HG03135 (cell line): ENCODE measurements at regions not wholly inside any gene's neighbourhood (a gene's known extent, or its start where the extent isn't known, plus 50 kb on each side); places are given as distances from the start of the nearest gene placed in this dataset.
A peak's percentile ranks its signal among the peaks of the same experiment; 100 is the strongest.

Source experiments
- ATAC-seq: cut with Tn5 transposase; IDR thresholded peaks from one replicate; pipeline ENCODE4 v1.9.1; 2021; ENCODE audit warnings: mild to moderate bottlenecking, moderate library complexity; ENCODE audit not compliant: unreplicated experiment

- no peak for ATAC-seq
Observed at GRCh38 chr21:17987382-17988101, 168.4 kb upstream of the C21orf91 start.

- ATAC-seq: no peak
Observed at GRCh38 chr21:17981060-17981740, 162.0 kb upstream of the C21orf91 start.

- no peak for ATAC-seq
Observed at GRCh38 chr21:17979763-17980162, 160.6 kb upstream of the C21orf91 start.

GRCh38 chr21:17978895-17979294 is 159.7 kb upstream of the C21orf91 start:
- ATAC-seq: no peak

- ATAC-seq: no peak
Observed at GRCh38 chr21:17976691-17977090, 157.5 kb upstream of the C21orf91 start.

GRCh38 chr21:17976139-17976538 is 157.0 kb upstream of the C21orf91 start:
- no peak for ATAC-seq

GRCh38 chr21:17967319-17967718 is 148.2 kb upstream of the C21orf91 start:
- ATAC-seq: no peak

GRCh38 chr21:17964716-17965115 is 145.6 kb upstream of the C21orf91 start:
- ATAC-seq: no peak

- ATAC-seq: no peak
Observed at GRCh38 chr21:17964199-17964598, 145.0 kb upstream of the C21orf91 start.

- no peak for ATAC-seq
Observed at GRCh38 chr21:17950591-17950990, 131.4 kb upstream of the C21orf91 start.

- no peak for ATAC-seq
Observed at GRCh38 chr21:17949421-17949820, 130.3 kb upstream of the C21orf91 start.

GRCh38 chr21:17947531-17947930 is 128.4 kb upstream of the C21orf91 start:
- no peak for ATAC-seq

- ATAC-seq: no peak
Observed at GRCh38 chr21:17931080-17931479, 111.9 kb upstream of the C21orf91 start.

- ATAC-seq: no peak
Observed at GRCh38 chr21:17930093-17930492, 110.9 kb upstream of the C21orf91 start.

- no peak for ATAC-seq
Observed at GRCh38 chr21:17929510-17929909, 110.4 kb upstream of the C21orf91 start.

GRCh38 chr21:17925899-17926298 is 106.7 kb upstream of the C21orf91 start:
- no peak for ATAC-seq

GRCh38 chr21:17925000-17925610 is 105.9 kb upstream of the C21orf91 start:
- peak; percentile 97 for ATAC-seq

- ATAC-seq: no peak
Observed at GRCh38 chr21:17921579-17922530, 102.7 kb upstream of the C21orf91 start.

GRCh38 chr21:17915976-17916375 is 96.8 kb upstream of the C21orf91 start:
- ATAC-seq: no peak

GRCh38 chr21:17911628-17912027 is 92.5 kb upstream of the C21orf91 start:
- no peak for ATAC-seq
